GM18517 (cell line): ENCODE measurements at regions not wholly inside any gene's neighbourhood (a gene's known extent, or its start where the extent isn't known, plus 50 kb on each side); places are given as distances from the start of the nearest gene placed in this dataset.

Experiments
- ATAC-seq: cut with Tn5 transposase; IDR thresholded peaks from one replicate; pipeline ENCODE4 v1.9.1; 2021; ENCODE audit warnings: mild to moderate bottlenecking, moderate library complexity; ENCODE audit not compliant: unreplicated experiment

DNA sequence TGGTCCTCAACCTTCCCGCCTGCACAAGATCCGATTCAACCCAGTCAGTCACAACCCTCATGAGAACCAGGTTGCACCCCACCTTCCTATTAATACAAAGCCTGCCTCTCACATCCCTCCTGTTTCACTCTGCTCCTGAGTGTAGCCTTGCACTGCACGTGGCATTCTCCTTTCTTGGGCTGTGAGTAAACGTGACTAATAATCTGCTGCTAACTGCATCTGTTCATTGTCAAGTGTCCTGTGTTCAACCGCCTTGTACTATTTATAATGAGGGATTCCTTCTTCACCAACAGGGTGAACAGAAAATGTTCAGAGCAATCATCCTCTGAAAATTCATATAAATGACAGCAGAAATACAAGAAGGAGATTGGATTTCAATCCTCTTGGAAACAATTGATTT is 1608.2 kb downstream of the SLITRK5 start:
- no peak for ATAC-seq

DNA sequence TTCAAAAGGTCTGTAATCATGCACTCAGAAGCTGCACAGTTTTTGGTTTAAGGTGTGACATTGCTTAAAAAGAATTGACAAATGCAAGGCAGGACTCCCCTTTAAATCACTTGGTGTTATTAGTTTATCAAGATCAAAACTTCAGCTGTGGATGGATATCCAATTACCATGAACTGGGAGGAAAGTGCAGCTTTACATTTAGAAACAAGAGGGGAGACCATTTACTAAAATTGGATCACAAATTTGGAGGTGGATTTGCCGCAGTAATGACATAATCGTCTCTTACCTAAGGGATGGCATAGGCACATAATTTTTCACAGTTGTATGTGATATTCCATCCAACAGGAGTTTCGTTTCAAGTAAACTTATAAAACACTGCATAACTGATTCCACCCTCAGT is 1610.2 kb downstream of the SLITRK5 start:
- ATAC-seq = no peak

DNA sequence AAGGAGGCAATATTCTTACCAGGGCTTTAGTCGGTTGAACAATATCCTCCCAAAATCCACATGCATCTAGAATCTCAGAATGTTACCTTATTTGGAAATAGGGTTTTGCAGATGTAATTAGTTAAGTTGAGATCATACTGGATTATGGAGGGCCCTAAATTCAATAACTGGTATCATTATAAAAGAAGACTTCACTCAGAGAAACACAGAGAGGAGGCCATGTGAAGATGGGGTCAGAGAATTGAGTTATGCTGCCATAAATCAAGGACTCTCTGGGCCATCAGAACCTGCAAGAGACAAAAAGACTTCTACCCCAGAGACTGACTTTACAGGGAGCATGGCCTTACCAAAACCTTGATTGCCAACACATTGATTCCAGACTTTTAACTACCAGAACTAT is 1611.1 kb downstream of the SLITRK5 start:
- ATAC-seq = no peak

DNA sequence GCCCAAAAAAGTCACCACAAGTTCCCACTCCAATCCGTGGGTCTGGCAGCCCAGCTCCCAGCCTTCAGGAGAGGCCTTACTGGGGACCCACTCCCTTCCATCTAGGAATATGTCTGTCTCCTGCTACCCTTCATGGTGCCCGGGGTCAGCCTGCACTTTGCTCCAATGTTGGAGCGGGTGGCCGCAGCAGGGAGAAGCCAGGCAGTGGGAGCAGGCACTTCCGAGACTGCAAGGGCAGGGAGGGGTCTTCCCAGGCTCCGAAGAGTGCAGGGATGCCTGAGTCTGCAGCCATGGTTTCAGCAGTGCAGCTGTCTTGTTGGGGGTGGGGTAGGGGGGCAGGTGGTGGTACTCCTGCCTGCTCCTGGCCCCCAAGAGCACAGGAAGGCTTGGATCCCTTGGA is 1616.2 kb downstream of the SLITRK5 start:
- ATAC-seq = no peak

DNA sequence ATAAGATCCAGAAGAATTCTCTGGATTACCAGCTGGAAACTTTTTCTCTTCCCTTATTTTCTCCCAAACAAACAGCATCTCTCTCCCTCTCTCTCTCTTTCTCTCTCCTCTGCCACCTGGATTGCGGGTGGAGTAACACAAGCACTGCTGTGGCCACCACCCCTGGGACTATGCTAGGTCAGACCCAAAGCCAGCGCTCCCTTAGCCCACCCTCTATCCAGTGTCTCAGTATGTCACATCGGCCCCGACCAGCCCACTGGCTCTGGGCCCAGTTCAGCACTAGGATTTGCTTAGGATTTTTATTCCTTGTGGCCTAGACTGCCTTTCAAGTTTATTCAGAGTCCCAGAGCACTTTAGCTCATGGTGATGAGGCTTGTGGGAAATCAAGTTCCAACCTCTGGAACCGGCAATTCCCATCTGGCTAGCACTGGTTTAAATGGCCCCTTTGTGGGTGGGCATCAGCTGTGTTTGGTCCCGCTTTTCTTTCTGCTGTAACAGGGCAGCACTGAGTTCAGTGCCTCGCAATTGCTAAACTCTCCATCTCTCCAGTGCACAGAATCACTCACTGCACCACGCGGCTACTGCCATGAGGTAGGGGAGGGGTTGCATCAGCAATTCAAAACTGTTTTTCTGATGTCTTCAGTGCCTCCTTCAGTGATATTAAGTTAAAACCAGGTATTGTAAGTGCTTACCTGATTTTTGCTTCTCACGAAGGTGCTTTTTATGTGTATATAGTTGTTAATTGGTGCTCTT is 1623.1 kb downstream of the SLITRK5 start:
- ATAC-seq = no peak

DNA sequence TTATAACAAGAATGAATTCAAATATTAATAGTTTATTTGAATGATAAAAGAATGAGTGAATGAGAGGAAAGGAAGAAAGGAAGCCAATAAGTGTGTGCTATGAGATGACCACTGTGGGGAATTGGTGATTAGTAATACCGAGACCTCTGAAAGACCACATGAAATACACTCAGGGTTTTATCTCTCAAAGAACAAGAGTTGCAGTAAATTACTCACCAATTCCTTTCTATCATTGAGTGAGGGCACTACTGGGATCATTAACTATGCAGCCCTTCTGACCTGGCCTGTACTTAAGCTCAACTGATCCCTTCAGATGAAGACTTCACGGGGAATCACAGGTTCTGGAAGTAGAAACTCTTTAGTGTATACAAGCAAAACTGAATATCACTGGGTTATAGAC is 1636.1 kb downstream of the SLITRK5 start:
- no peak for ATAC-seq

DNA sequence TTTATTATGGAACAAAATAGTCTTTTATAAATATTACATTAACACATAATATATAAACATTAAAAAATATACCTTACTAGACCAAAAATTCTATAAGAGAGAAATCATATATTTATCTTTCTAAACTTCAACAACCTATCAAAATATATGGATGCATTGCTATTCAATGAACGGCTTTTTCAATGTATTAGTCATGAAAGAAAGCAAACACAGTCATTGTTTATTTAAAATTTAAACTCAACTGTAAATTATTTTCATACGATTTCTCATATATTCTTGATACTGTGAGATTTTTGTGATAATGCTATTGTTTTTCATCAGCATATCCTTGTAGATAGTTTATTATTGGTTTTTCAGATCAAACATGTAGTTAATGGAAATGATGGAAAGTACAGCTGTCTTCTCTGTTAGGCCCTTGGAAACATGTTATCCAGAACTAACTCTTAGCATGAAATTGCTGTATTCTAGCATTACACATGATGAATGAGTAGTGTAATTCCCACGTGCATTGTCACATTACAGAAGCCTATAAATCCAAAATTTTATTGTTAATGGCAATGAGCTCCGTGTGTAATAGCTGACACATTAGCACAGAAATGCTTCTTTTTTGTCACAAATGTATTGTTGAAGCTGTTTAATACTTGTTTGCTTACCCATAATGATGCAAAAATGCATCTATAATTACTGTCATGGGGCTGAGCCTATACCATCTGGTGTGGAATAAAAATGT is 1639.9 kb downstream of the SLITRK5 start:
- ATAC-seq = no peak

DNA sequence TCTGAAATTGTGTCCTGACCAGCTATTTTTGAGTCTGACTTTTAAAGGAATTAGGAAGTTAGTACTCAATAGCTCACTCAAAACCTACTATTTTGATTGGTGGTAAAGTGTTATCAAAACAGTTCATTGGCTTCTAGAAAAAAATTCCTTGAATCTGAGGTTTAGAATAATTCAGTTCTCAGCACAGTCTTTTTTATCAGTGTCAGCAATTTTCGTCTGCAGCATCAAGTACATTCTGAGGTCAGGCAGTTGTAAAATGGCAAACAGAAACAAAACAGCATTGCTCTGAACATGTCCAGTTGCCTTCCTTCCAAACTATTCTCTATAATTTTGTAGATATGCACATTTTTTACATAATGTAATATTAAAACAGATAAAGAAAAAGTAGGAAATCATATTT is 1644.1 kb downstream of the SLITRK5 start:
- no peak for ATAC-seq

DNA sequence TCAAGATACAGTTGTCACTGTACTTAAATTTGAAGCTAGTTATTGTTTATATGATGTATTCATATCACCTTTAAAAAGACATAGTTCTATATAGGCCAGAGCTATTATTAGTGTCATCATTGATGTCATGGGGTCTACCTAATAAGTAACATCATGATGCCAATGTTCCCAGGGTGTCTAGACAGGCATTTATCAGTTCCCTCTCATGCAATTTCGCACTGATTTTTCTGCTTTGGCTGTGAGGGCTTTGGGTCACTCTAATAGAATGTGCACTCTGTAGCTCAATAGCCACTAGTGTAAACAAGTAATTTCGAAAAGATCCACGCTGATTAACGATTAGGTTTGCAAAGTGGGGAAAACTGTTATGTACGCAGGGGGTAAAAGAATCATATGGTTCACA is 1651.3 kb downstream of the SLITRK5 start:
- no peak for ATAC-seq

DNA sequence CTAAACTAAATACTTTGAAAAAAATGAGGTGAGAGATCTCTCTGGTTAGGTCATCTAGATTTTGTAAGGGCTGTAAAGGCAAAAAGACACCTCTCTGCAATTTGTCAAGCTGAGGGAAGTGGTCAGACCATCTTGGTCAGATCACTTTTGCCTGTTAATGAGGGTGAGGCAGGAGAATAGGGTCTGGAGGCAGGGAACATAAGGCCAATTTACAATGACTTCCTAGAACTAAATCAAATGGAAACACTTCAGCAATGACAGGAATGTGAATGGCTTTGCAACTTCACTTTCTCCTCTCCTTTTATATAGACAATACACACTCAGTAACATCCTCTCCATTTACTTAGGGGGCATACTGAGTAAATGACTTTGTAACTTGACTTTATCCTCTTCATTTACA is 1653.4 kb downstream of the SLITRK5 start:
- no peak for ATAC-seq

DNA sequence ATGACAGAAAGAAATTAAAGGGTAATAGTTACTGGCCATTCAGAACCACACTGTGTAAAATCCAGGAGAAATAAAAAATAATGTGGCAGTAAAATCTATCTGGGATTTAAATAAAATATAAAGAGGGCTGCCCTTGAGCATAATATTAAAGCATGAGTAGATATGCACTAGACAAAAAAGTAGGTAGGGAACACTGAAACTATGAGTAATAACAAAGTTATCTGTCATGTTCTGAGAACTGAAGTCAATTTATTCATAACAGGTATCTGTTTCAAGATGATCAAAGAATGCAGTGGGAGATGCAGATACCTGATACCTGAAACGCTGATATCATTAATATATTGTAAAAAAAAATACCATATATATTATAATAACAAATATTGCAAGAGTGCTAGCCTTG is 1672.0 kb downstream of the SLITRK5 start:
- ATAC-seq = no peak

DNA sequence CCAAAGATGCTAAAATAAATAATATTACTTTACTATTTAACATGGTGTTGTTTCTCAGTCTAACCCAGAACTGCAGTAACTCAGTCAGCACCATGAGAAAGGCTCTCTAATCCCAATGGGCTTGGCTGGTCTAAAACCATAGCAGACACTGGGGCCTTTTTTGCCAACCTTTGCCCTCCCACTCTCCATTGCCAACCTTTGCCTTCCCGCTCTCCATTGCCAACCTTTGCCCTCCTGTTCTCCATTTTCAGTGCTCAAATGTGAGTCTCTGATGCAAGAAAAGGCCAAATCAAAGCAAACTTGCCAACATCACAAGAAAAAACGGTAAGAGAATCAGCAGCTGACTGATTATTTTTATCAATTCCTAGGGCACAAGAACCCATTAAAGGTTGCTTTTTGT is 1681.2 kb downstream of the SLITRK5 start:
- ATAC-seq = no peak

DNA sequence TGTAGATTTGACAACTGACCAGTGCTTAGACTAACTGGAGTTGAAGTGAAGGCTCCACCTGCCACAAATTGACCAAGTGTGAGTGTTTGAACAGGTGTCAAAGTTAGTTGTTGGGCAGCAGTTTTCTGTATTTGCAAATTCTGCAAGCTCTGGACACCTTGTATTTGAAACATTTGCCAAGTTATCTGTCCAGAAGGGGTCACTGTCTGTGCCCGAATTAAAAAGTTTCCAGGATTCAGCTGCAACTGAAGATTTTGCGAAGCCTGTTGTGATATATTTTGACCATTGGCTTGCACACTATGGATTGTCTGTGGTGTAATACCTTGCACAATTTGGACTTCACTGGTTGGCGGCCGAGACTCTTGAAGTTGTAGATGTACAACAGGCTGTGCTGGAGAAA is 1690.7 kb downstream of the SLITRK5 start:
- ATAC-seq = no peak

DNA sequence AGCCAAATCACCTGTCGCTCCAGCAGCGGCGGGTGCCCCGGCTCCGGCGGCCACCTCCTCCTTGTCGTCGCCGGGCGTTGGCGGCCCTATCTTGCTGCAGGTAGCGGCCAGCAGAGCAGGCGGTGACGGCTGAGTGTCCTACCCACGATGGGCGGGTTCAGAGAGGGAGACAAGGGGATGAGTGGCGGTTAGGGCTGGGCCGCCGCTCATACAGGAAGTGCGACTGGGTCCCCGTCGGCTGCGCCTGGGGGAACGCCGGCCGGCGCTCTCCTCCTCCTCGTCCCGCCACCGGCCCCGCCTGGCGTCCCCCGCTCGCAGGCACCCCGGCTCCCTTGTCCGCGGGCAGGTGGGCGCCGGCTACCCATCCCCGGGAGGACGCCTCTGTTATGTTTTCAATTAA is 1692.0 kb downstream of the SLITRK5 start:
- no peak for ATAC-seq

DNA sequence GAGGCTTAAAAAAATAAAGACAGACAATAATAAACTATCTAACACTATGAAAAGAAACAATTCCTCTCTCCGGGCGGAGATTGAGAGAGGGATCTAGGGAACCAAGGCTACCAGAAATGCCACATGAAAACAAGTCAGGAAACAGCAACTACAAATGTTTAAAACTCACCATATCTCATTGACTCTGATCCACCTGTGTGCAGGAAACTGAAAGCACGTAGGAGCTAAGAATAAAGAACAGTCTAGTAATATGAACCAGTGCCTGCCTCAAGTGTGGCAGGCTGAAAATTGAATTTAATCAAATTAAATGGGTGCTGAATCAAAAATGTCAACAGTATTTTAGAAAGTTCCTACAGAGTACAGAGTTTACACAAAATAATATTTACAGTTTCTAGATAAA is 1701.0 kb downstream of the SLITRK5 start:
- no peak for ATAC-seq

DNA sequence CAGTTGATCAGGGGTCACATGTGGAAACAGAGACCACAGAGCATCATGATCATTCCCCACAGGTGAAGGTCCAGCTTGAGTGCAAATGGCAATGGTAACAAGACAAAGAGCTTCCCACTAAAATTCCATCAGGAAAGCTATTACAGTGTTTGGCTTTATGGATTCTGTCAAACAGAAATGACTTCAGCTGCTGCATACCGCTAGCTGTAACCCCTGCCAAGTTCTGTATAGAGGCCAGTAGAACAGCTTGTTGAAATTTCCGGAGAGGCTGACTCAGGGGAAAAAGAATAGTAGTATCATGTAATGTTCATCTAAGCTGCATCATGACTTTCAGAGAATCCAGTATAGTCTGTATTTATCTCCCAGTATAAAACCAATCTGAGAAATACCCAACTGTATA is 1704.7 kb downstream of the SLITRK5 start:
- ATAC-seq = no peak

DNA sequence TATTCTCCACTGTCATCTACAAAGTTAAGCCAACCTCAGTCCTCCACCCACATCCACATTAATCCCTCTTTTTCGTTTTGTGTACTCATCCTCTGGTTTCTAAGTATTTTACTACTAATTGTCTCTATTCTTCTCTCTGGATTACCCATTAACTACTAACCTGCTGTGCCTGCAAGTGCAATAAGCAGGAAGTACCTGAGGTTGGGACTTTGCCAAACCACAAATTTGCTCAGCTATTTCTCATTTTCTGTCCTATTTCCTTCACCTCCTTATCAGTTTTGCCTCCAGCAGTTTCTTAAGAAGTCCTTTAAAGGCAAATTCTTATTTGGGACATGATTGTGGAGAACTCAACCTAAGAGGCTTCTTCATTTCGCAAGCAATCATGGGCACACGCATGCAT is 1708.9 kb downstream of the SLITRK5 start:
- ATAC-seq = no peak

DNA sequence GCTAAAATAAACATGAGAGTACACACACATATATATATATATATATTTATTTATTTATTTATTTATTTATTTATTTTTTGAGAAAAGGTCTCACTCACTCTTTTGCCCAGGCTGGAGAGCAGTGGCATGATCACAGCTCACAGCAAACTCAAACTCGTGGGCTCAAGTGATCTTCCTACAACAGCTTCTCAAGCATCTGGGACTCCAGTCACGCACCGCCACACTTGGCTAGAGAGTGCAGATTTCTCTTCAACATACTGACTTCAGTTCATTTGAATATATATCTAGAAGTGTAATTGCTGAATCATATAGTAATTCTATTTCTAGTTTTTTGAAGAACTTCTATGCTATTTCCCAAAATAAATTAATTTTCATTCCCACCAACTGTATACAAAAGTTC is 1711.8 kb downstream of the SLITRK5 start:
- no peak for ATAC-seq

DNA sequence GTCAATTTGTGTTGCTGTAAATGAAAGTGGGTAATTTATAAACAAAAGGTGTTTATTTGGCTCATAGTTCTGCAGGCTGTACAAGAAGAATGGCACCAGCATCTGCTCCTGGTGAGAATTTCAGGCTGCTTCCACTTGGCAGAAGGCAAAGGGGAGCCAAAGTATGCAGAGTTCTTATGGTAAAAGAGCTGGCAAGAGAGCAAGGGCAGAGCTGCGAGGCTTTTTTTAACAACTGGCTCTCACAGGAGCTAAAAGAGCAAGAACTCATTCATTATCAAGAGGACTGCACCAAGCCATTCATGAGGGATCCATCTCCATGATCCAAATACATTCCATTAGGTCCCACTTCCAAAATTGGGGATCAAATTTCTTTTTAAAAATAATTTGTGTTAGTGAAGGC is 1712.7 kb downstream of the SLITRK5 start:
- no peak for ATAC-seq

DNA sequence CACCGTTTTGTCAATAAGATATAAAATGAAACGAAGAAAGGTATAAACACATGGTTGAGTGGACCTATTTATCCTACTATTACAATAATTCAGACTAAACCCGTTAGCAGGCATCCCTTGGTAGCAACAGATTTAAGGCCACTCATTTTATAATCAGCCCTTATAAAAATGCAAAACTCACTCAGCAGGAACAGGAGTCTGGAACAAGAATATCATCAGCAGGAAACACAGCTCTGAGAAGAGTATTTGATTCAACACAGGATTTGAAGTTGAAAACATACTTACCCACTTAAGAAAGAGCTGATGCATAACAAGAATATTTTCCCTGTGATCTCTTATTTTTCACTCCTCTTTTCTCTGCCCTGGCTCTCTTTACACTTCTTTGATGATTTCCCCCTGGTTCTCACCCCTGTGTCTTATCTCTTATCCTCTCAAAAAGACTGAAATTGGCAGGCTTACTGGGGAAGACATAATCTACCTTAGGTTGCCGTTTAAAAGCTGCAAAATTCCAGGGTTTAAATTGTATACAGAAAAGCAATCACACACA is 1722.7 kb downstream of the SLITRK5 start:
- ATAC-seq = no peak

DNA sequence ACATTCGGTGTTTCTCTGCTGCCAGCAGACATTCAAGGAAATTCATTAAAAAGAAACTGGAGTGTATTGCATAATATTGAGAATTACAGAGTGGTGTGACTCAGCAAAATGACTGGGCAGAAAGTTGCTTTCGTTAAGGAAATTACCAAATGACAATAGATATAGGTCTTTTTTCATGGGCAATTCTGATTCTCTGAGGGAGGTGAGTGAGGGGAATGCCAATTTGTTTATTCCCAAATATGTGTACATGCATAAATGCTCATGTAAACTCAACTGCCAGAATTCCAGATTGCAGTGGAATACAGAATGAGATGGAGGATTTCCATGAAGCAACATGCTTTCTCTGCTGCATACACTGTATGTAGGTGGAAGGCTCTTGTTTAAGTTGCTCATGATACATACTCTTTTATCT is 1730.1 kb downstream of the SLITRK5 start:
- ATAC-seq = no peak

DNA sequence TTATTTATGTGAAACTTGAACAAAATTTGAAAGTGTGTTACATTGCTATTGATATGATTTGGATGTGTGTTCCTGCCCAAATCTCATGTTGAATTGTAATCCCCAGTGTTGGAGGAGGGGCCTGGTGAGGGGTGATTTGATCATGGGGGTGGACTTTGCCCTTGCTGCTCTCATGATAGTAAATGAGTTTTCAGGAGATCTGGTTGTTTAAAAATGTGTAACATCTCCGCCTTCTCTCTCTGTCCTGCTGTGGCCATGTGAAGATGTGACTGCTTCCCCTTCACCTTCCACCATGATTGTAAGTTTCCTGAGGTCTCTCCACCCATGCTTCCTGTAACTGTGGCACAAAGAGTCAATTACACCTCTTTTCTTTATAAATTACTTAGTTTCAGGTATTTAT is 1731.0 kb downstream of the SLITRK5 start:
- ATAC-seq = no peak
